ENCODE measurements at regions not wholly inside any gene's neighbourhood (a gene's known extent, or its start where the extent isn't known, plus 50 kb on each side); places are given as distances from the start of the nearest gene placed in this dataset.

DNA sequence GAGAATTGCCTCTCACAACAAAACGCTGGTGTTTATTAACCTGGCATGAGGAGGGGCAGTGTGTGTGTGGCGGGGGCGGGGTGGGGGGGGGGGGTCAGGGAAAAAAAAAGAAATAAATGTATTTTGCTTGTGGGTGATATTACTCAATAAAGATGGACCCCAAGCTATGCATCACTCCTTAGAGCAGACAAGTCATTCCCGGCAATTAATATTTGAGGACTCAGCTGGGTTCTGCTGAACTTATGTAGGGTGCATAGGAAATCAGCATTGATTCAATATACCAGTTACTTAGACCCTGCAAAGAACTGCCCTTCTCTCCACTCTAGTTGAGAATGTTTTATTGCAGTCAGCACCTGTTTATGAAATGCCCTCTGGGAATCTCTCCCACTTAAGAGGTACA is 206.2 kb upstream of the MAF start:
- no peak for DNase-seq
- Histone ChIP-seq H3K27me3 (no peaks in the 10 kb centered on the region), H3K27ac (no peak overlapping the region), H3K9me3 (no peaks in the 10 kb centered on the region), H3K4me3 (no peak overlapping the region), H3K4me1 (no peaks in the 10 kb centered on the region), H3K36me3 (no peaks in the 10 kb centered on the region)
- TF ChIP-seq, protein P1, sequence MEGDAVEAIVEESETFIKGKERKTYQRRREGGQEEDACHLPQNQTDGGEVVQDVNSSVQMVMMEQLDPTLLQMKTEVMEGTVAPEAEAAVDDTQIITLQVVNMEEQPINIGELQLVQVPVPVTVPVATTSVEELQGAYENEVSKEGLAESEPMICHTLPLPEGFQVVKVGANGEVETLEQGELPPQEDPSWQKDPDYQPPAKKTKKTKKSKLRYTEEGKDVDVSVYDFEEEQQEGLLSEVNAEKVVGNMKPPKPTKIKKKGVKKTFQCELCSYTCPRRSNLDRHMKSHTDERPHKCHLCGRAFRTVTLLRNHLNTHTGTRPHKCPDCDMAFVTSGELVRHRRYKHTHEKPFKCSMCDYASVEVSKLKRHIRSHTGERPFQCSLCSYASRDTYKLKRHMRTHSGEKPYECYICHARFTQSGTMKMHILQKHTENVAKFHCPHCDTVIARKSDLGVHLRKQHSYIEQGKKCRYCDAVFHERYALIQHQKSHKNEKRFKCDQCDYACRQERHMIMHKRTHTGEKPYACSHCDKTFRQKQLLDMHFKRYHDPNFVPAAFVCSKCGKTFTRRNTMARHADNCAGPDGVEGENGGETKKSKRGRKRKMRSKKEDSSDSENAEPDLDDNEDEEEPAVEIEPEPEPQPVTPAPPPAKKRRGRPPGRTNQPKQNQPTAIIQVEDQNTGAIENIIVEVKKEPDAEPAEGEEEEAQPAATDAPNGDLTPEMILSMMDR (IDR thresholded peaks at IDR 0.05): no peak
- intact Hi-C loops (cut with DNase I): no loop called here
- ATAC-seq: no peak

DNA sequence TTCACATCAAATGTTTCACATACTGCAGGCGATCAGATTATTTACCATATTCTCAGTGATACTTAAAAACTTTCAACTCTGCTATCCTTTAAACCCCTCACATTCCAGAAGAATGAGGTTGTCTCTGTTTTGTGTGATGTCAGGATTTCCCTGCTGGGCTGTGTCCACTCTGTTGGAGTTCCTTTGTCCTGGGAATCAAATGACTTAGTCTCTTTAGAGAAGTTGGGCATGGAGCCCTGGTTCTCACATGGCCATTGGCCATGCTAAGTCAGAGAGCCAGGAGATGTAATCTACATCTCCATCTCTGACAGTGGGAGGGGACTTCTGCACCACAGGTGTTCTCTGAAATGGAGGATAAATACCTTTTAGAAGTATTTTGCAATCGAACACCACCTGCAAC is 205.1 kb upstream of the MAF start:
- no peak for DNase-seq
- Histone ChIP-seq H3K27ac (no peak overlapping the region), H3K4me1 (no peaks in the 10 kb centered on the region), H3K36me3 (no peaks in the 10 kb centered on the region), H3K9me3 (no peaks in the 10 kb centered on the region), H3K27me3 (no peaks in the 10 kb centered on the region), H3K4me3 (no peak overlapping the region)
- intact Hi-C loops (cut with DNase I): no loop called here
- TF ChIP-seq, protein P1 (IDR thresholded peaks at IDR 0.05): no peak
- no peak for ATAC-seq

DNA sequence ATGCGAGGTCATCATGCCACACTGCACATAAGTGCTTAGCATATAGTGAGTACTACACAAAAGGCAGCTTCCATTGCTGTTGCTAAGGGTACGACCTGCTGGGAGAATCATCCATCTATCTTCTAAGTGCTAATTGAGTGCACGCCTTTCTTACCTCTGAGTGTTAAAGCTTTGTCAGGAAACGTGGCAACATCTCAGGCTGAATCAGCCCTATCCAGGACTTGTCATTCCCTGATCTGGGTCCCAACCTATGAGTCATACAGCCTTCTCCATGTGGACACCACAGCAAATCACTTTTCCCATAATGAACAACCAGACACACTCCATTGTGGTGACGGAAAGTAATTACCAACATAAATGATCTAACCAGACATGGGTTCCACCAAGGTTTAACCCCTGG is 201.1 kb upstream of the MAF start:
- H3K36me3 ChIP-seq: no peaks in the 10 kb centered on the region
- intact Hi-C loops (cut with DNase I): no loop called here
- no peak overlapping the region for H3K4me3 ChIP-seq
- H3K27ac ChIP-seq: no peak overlapping the region
- H3K4me1 ChIP-seq: no peaks in the 10 kb centered on the region
- H3K27me3 ChIP-seq: no peaks in the 10 kb centered on the region
- no peaks in the 10 kb centered on the region for H3K9me3 ChIP-seq
- ATAC-seq: no peak
- no peak for DNase-seq
- TF ChIP-seq, protein P1 (IDR thresholded peaks at IDR 0.05): no peak

DNA sequence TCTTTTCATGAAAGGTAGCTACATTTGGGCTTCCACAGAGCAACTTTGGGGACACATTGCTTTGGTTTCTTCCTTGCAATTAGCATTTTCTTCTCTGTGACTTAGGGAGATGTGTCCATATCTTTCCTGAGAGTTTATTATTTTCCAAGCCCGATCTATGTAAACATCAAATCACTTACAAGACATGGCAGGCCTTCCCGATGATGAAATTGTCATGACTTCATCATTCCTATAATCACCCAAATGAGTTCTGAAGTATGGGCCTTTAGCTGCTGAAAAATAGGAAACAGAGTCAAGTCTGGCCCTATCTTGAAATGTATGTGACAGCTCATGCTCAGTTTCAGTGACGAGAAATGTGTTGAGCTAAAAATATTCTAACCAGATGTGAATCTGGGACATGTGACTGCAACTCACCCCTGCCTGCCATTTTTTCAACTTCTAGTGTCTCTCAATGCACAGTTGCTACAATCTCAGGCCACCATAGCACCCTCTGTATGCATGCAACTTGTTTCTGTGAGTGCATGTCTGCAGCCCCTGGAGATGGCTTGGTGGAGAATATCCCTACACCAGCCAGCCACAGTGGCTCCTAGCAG is 199.6 kb upstream of the MAF start:
- no peak overlapping the region for H3K27ac ChIP-seq
- intact Hi-C loops (cut with DNase I): no loop called here
- TF ChIP-seq, protein P1 (IDR thresholded peaks at IDR 0.05): no peak
- no peak overlapping the region for H3K4me3 ChIP-seq
- no peaks in the 10 kb centered on the region for H3K27me3 ChIP-seq
- ATAC-seq (no peak), DNase-seq (no peak)
- H3K9me3 ChIP-seq: no peaks in the 10 kb centered on the region
- H3K4me1 ChIP-seq: no peaks in the 10 kb centered on the region
- H3K36me3 ChIP-seq: no peaks in the 10 kb centered on the region

DNA sequence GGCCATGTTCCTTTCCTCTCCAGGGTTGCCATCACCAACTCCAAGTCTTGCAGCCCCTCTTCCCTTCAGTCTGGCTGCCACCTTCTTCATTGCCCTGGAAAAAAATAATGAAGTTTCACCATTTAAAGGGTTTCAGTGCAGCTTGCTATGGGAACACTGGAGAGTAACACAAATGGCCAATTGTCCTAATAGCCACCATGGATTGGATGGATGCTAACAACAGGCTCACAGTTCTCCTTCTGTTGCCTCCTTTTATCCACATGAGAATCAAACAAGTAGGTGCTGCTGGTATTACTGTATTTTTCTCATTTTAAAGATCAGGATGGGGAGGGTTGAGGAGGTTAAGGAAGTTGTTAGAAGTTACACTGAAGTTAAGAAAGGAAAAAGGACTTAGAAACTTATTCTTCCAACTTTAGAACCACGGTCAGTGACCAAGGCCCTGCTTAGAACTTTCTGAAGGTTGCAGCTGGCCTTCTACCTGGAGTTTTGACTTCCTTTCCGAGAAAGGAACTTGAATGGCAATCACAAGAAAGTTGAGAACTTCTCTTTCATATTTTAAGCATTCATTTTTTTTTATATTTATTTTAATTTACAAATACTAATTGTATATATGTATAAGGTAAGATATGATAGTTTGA is 198.0 kb upstream of the MAF start:
- H3K27me3 ChIP-seq: no peaks in the 10 kb centered on the region
- no peak overlapping the region for H3K4me3 ChIP-seq
- no peak for DNase-seq
- intact Hi-C loops (cut with DNase I): no loop called here
- H3K27ac ChIP-seq: no peak overlapping the region
- no peaks in the 10 kb centered on the region for H3K9me3 ChIP-seq
- H3K4me1 ChIP-seq: no peaks in the 10 kb centered on the region
- ATAC-seq: no peak
- TF ChIP-seq, protein P1 (IDR thresholded peaks at IDR 0.05): no peak
- no peaks in the 10 kb centered on the region for H3K36me3 ChIP-seq

All from upper lobe of right lung (tissue), 1 donor.